GM23248 (cell line): ENCODE measurements at regions not wholly inside any gene's neighbourhood (a gene's known extent, or its start where the extent isn't known, plus 50 kb on each side); places are given as distances from the start of the nearest gene placed in this dataset.
A peak's percentile ranks its signal among the peaks of the same experiment; 100 is the strongest.

Source experiments
- DNase-seq: peaks from one replicate; pipeline ENCODE4 v3.0.0-alpha.2; 2015
- H2AFZ ChIP-seq: fragments of 200-600 bp; sonication (generic); 2 replicates; pipeline ENCODE4 v1.6.1; 2016; ENCODE audit warnings: antibody characterized with exemption
- H3F3A ChIP-seq: fragments of 200-600 bp; sonication (generic); 2 replicates; pipeline ENCODE4 v1.6.1; 2016; ENCODE audit warnings: mild to moderate bottlenecking, antibody characterized with exemption, mixed run types; ENCODE audit not compliant: insufficient read depth
- H3K27ac ChIP-seq: fragments of 200-600 bp; sonication (generic); 2 replicates; pipeline ENCODE4 v1.5.1; 2016; ENCODE audit warnings: mild to moderate bottlenecking
- H3K27me3 ChIP-seq: fragments of 200-600 bp; sonication (generic); replicated peaks from 2 replicates; pipeline ENCODE4 v1.6.1; 2016; ENCODE audit warnings: mild to moderate bottlenecking; ENCODE audit not compliant: insufficient read depth
- H3K36me3 ChIP-seq: fragments of 200-600 bp; sonication (generic); 2 replicates; pipeline ENCODE4 v1.6.1; 2016; ENCODE audit warnings: low read depth, mild to moderate bottlenecking
- H3K4me1 ChIP-seq: fragments of 200-600 bp; sonication (generic); 2 replicates; pipeline ENCODE4 v1.6.1; 2016; ENCODE audit warnings: mild to moderate bottlenecking; ENCODE audit not compliant: insufficient read depth
- H3K4me2 ChIP-seq: fragments of 200-600 bp; sonication (generic); one replicate; pipeline ENCODE4 v1.6.1; 2016; ENCODE audit warnings: mild to moderate bottlenecking; ENCODE audit not compliant: unreplicated experiment
- H3K4me3 ChIP-seq: fragments of 200-600 bp; sonication (generic); 2 replicates; pipeline ENCODE4 v1.5.1; 2016; ENCODE audit warnings: mild to moderate bottlenecking
- H3K79me2 ChIP-seq: fragments of 200-600 bp; sonication (generic); 2 replicates; pipeline ENCODE4 v1.6.1; 2016; ENCODE audit warnings: mild to moderate bottlenecking; ENCODE audit not compliant: insufficient read depth
- H3K9ac ChIP-seq: fragments of 200-600 bp; sonication (generic); 2 replicates; pipeline ENCODE4 v1.6.1; 2016; ENCODE audit warnings: mild to moderate bottlenecking
- H3K9me2 ChIP-seq: fragments of 200-600 bp; sonication (generic); 2 replicates; pipeline ENCODE4 v1.6.1; 2016; ENCODE audit warnings: mixed run types, mild to moderate bottlenecking, moderate library complexity; ENCODE audit not compliant: insufficient read depth
- H3K9me3 ChIP-seq: fragments of 200-600 bp; sonication (generic); one replicate; pipeline ENCODE4 v1.6.1; 2017; ENCODE audit warnings: low read depth
- H4K20me1 ChIP-seq: fragments of 200-600 bp; sonication (generic); 2 replicates; pipeline ENCODE4 v1.6.0; 2016; ENCODE audit not compliant: insufficient read depth
- EZH2 ChIP-seq: fragments of 200-600 bp; sonication (generic); IDR thresholded peaks from 2 replicates; pipeline ENCODE4 v1.6.1; 2018; ENCODE audit warnings: antibody characterized with exemption, mild to moderate bottlenecking; ENCODE audit not compliant: insufficient read depth, poor library complexity, severe bottlenecking
- EZH2phosphoT487 ChIP-seq: fragments of 200-600 bp; sonication (generic); IDR thresholded peaks from 2 replicates; pipeline ENCODE4 v1.6.1; 2018; ENCODE audit warnings: antibody characterized with exemption, moderate library complexity, mild to moderate bottlenecking, low read depth; ENCODE audit not compliant: insufficient read depth
- WGBS, 2 experiments: methylation state at CpG; one replicate each; pipeline ENCODE4 v1.1.6; 2015 to 2017; ENCODE audit warnings: low lambda C conversion rate in 2 of 2, low coverage in 1 of 2; ENCODE audit errors: missing lambda C conversion rate in 2 of 2; 5-methylcytosine and 5-hydroxymethylcytosine counted together
- in situ Hi-C: fragments of 300-500 bp; cut with MboI; formaldehyde crosslinking; loops from 2 replicates; pipeline ENCODE4 v1.15.0; 2020

DNA sequence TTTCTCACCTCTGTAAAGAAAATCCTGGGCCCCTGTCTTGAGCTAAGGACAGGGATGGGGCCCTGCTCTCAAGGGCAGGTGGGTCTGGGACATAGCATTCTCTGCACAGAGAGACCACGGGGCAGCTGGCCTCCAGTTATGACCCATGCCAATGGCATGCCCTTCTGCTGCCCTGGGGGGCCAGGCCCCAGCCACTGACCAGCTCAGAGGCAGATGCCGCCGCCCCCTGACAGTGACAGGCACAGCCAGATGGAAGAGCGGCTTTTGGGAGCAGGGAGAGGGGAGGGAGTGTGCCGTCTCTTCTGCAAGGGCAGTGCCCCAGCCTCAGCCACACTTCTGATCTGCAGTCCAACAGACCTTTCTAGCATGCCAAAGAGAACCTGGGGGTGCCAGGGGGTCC is 114.8 kb upstream of the NAV2 start:
- Histone ChIP-seq H3K4me3 (no peak overlapping the region; the same call in 1 of the 2 replicates), H3K9ac (peak overlapping the region; percentile 81; the same call in 1 of the 2 replicates), H3K27me3 (no peaks in the 10 kb centered on the region), H3F3A (peaks cover 34% of the 10 kb centered on the region), H3K4me1 (peaks cover 57% of the 10 kb centered on the region), H3K4me2 (peak overlapping the region; percentile 79), H4K20me1 (no peaks in the 10 kb centered on the region), H3K36me3 (no peaks in the 10 kb centered on the region), H3K9me2 (no peaks in the 10 kb centered on the region), H3K9me3 (no peaks in the 10 kb centered on the region), H3K27ac (peak overlapping the region; percentile 98), H3K79me2 (0 out of 2 replicates have a peak, but pooled peaks cover 3% of the 10 kb centered on the region), H2AFZ (no peak overlapping the region)
- no peak for TF ChIP-seq EZH2phosphoT487
- TF ChIP-seq EZH2 = no peak
- DNase-seq = peak; percentile 37
- WGBS, 2 experiments = 75 to 86% methylated on average over 5 of the region's 5 CpGs
- in situ Hi-C loops = no loop called here

DNA sequence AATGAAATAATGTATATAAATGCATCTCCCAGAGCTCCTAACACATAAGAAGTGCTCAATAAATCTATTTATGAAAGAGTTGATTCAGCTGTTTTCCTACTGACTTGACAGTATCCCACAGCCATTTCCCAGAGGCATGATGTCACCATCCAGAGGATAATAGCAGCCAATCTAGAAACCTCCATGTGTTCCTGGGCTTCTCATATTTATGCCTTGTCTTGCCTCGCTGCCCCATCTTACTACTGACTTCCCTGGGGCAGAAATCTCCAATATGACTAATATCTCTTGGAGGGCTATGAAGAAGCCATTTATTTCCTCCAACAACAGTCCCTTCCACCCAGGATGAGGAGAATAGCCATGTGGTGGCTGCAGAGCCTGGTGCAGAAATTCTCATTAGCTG is 115.4 kb upstream of the NAV2 start:
- Histone ChIP-seq H3K27ac (peak overlapping the region; percentile 98), H2AFZ (no peak overlapping the region), H3K4me1 (peaks cover 50% of the 10 kb centered on the region), H3F3A (peaks cover 29% of the 10 kb centered on the region), H3K27me3 (no peaks in the 10 kb centered on the region), H4K20me1 (no peaks in the 10 kb centered on the region), H3K36me3 (no peaks in the 10 kb centered on the region), H3K9me3 (no peaks in the 10 kb centered on the region), H3K4me2 (peak overlapping the region; percentile 79), H3K79me2 (0 out of 2 replicates have a peak, but pooled peaks cover 3% of the 10 kb centered on the region), H3K4me3 (peak overlapping the region; percentile 16; the same call in 1 of the 2 replicates), H3K9me2 (no peaks in the 10 kb centered on the region), H3K9ac (peak overlapping the region; percentile 81)
- in situ Hi-C loops = no loop called here
- 4% methylated on average over 1 of the region's 1 CpG for WGBS, 2 experiments
- TF ChIP-seq EZH2 = no peak
- no peak for TF ChIP-seq EZH2phosphoT487
- peak; percentile 91 for DNase-seq

DNA sequence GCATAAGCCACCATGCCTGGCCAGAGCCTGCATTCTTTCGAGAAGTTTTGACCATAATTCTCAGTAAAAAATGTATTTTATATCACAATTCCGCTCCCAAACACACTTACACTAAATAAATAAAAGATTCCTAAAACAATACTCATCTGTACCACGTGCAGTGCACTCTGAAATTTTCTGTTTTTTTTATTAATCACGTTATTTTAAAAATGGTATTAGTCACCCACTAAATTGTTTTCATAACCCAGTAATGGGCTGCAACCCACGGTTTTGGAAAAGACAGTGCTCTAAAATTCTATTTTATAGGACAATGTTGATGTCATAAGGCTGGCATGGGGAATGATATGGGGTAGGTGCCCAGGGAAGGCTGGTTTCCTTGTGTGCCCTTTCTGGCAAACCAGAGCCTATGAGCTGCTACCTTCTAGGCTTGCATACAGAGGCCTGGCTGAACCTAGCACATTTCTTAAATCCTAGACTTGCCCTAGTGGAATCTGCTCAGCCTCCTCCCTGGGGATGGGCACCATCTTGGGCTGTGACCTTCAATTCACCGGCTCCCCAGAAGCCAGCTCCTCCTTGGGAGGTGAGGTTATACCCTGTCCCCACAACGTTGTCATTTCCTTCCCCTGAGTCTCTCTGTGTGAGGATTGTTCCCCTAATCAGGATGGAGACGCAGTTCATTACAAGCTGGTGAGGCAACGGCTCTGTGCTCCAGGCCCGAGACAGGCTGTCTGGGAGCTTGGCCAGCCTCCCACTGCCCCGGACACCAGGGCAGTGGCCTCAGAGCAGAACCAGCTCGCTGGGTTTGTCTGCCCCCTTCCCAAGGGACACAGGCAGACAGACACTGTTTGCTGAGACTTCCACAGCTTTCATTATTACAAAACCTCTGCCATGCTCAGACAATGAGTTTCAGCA is 116.5 kb upstream of the NAV2 start:
- Histone ChIP-seq H3K9ac (peak overlapping the region; percentile 81), H3K4me1 (peaks cover 49% of the 10 kb centered on the region), H3F3A (peaks cover 29% of the 10 kb centered on the region), H3K27me3 (no peaks in the 10 kb centered on the region), H2AFZ (no peak overlapping the region), H3K79me2 (0 out of 2 replicates have a peak, but pooled peaks cover 3% of the 10 kb centered on the region), H3K36me3 (no peaks in the 10 kb centered on the region), H3K4me2 (peak overlapping the region; percentile 79), H3K4me3 (peak overlapping the region; percentile 16), H3K9me3 (no peaks in the 10 kb centered on the region), H3K27ac (peak overlapping the region; percentile 98), H4K20me1 (no peaks in the 10 kb centered on the region), H3K9me2 (no peaks in the 10 kb centered on the region)
- DNase-seq = peak; percentile 94
- in situ Hi-C loops = no loop called here
- WGBS, 2 experiments = 0 to 3% methylated on average over 11 to 12 of the region's 12 CpGs
- no peak for TF ChIP-seq EZH2
- TF ChIP-seq EZH2phosphoT487 = no peak

DNA sequence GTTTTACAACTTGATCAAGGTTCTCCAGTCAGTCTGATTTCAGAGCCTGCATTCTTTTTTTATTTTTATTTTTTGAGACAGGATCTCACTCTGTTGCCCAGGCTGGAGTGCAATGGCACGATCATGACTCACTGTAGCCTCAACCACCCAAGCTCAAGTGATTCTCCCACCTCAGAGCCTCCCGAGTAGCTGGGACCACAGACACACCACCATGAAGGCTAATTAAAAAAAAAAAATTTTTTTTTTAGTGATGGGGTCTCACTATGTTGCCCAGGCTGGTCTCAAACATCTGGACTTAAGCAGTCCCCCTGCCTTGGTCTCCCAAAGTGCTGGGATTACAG is 117.2 kb upstream of the NAV2 start:
- H3K79me2 ChIP-seq = 0 out of 2 replicates have a peak, but pooled peaks cover 3% of the 10 kb centered on the region
- in situ Hi-C loops = no loop called here
- H3K27me3 ChIP-seq = no peaks in the 10 kb centered on the region
- H3K4me3 ChIP-seq = no peak overlapping the region
- H3K9me3 ChIP-seq = no peaks in the 10 kb centered on the region
- H3K4me1 ChIP-seq = peaks cover 49% of the 10 kb centered on the region
- H3K27ac ChIP-seq = peak overlapping the region; percentile 98
- no peaks in the 10 kb centered on the region for H3K36me3 ChIP-seq
- no peak for DNase-seq
- H3K9me2 ChIP-seq = no peaks in the 10 kb centered on the region
- no peaks in the 10 kb centered on the region for H4K20me1 ChIP-seq
- TF ChIP-seq EZH2 (no peak), EZH2phosphoT487 (no peak)
- no peak overlapping the region for H2AFZ ChIP-seq
- H3K9ac ChIP-seq = peak overlapping the region; percentile 3; the same call in 1 of the 2 replicates
- peaks cover 29% of the 10 kb centered on the region for H3F3A ChIP-seq
- WGBS, 2 experiments = 30 to 31% methylated on average over 2 of the region's 2 CpGs
- no peak overlapping the region for H3K4me2 ChIP-seq
